Esophagus muscularis mucosa (tissue), 3 donors: ENCODE measurements at regions not wholly inside any gene's neighbourhood (a gene's known extent, or its start where the extent isn't known, plus 50 kb on each side); places are given as distances from the start of the nearest gene placed in this dataset.

Experiments
- CTCF ChIP-seq, 3 experiments: fragments of 200-600 bp in 2 of 3; fragments of 450-650 bp in 1 of 3; sonication (generic) in 2 of 3; IDR thresholded peaks; one replicate each; pipeline ENCODE4 v1.5.1; 2017 to 2019; ENCODE audit warnings: antibody characterized with exemption in 3 of 3, mild to moderate bottlenecking in 2 of 3, moderate library complexity in 1 of 3
- POLR2A ChIP-seq: fragments of 450-650 bp; IDR thresholded peaks from one replicate; pipeline ENCODE4 v1.6.1; 2017; ENCODE audit warnings: antibody characterized with exemption, moderate library complexity, mild to moderate bottlenecking, low read depth
- POLR2AphosphoS5 ChIP-seq, 2 donors: sonication (generic); formaldehyde crosslinking; IDR thresholded peaks; one replicate each; pipeline ENCODE4 v1.6.1; 2017; ENCODE audit warnings: antibody characterized with exemption in 2 of 2

- TF ChIP-seq POLR2A (no peak), CTCF (IDR thresholded peaks at IDR 0.05) (no peak), POLR2AphosphoS5 (IDR thresholded peaks at IDR 0.05) (no peak)
These were observed 53.4 kb upstream of the C3orf80 start for GRCh38 chr3:160171813-160172212.
